Stimulated activated CD8-positive, alpha-beta memory T cell treated with anti-CD3 and anti-CD28 coated beads, Interleukin-4, amount 100 ng/mL, for 1 hour (primary cell): ENCODE measurements at regions not wholly inside any gene's neighbourhood (a gene's known extent, or its start where the extent isn't known, plus 50 kb on each side); places are given as distances from the start of the nearest gene placed in this dataset.
"Not testable (repeated sequence)": the region's sequence is repeated elsewhere in the genome, so short reads cannot be mapped to it uniquely, and the experiment has no call there.

ENCODE experiments used
- DNase-seq, 2 donors: peaks; one replicate each; pipeline ENCODE4 v3.0.0-alpha.2; 2020; ENCODE audit warnings: low read depth in 2 of 2, low spot score in 1 of 2

DNA sequence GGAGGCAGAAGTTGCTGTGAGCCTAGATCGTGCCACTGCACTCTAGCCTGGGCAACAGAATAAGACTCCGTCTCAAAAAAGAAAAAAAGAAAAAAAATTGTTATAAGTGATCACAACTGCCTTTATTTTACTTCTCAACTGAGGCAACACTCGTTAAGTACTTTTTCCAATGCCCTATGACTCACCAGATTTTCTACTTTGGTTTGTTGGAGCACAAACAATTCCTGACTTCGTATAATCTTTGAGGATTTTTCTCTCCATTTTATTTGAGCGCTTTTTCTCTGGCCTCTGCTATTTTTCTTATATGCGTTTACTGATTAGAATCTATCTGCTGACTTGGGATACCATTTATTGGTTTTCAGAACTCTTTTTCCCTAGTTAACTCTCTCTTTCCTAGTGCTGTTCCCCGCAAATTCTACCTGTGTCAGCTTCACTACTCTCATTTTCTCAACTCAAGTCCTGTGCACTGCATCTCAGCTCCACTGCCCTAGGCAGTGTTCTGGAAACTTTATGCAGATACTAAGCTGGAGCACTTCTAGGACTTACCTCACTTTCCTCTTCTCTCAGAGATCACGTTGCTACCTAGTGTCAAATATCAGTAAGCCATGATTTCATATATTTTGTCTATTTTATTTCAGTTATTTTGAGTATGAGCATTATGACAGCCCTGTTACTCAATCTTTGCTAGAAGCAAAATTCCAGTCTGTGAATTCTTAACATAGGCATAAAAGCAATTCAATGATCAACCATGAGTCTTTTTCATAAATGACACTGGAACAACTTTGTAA, 1120.1 kb upstream of the CITED2 start:
- DNase-seq: no peak

DNA sequence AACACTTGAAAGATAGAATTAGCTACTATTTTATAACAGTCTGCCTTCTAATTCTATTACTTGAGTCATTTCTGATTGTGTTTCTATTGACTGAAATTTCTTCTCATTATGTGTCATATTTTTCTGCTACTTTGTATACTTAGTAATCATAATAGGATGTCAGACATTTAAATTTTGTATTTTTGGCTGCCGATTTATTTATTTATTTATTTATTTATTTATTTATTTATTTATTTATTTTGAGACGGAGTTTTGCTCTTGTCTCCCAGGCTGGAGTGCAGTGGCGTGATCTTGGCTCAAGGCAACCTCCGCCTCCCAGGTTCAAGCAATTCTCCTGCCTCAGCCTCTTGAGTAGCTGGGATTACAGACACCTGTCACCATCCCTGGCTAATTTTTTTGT, 1119.0 kb upstream of the CITED2 start:
- not testable (repeated sequence) for DNase-seq

GRCh38 chr6:140490081-140490480, 1115.6 kb upstream of the CITED2 start:
- no peak for DNase-seq

- no peak for DNase-seq
Observed at GRCh38 chr6:140487586-140487985, 1113.1 kb upstream of the CITED2 start.

DNA sequence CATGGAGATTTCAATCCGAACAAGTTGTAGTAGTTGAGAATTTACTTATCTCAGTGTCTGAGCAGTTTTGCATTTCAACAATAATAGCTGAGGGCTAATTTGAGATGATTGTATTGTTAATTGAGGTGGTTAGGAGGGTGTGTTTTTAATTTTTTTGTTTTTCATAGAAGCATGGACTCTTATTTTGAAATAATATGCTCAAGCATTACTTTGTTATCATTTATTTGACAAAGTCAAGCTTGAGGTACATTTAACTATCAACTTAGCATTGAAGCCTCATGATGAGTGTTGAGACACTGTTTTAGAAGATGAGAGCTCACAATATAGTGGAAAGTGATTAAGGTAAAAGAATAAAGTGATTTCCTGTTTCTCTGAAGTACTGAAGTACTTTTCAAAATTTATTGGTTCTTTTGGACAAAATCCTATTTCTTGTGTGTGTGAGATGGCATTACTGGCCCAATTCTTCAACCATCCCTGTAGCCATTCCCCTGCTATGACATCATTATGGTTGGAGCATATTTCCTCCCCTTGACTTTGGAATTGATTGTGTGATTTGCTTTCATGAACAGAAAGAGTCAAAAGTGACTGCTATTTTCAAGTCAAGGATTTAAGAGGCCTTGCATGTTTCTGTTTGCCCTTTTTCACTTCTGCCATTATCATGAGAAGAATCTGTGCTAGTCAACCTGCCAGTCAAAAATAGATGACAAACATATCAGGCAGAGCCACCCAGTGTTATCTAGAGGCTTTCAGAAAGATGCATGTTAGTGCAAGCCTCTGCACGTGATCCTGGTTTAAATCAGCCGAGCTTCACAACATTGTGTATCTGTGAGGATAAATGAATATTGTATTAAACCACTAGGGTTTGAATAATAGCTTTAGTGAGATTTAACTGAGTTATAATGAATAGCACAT, 1112.3 kb upstream of the CITED2 start:
- DNase-seq: no peak

- no peak for DNase-seq
Observed at GRCh38 chr6:140485740-140486449, 1111.4 kb upstream of the CITED2 start.

DNA sequence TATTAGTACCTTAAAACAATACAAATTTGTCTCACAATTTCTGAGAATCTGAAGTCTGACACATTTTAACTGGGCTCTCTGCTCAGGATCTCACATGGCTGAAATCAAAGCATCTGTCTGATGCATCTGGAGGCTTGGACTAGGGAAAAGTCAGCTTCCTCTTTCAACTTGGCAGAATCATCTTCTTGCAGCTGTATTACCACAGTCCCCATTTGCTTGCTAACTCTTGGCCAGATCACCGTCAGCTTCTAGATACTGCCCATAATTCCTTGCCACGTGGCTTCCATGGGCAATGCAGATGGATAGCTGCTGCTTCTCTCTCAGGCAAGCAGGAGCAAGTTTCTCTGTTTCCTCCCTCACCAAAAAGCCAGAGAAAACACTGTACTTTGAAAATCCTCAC, 1106.4 kb upstream of the CITED2 start:
- DNase-seq: no peak

GRCh38 chr6:140478631-140479030, 1104.2 kb upstream of the CITED2 start:
- DNase-seq: no peak

DNA sequence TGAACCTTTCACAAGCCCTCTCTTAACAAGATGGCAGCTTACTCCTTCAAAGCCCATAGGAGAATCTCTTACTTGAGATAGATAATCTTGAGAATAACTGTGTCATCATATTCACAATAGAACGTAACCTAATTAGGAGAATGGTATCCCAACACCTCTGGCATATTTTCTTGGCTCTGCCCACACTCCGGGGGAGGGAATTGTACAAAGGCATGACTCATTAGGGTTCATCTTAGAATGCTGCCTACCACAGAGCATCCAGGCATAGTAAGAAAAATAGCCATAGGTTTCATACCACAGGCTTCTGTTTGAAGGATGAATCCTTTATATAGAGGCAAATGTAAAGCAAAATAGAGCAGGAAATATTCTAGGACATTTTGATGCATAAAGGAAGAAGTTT, 1100.6 kb upstream of the CITED2 start:
- no peak for DNase-seq

GRCh38 chr6:140464720-140465119, 1090.3 kb upstream of the CITED2 start:
- DNase-seq: no peak

- no peak for DNase-seq
Observed at GRCh38 chr6:140463312-140463710, 1088.9 kb upstream of the CITED2 start.

GRCh38 chr6:140462453-140463311, 1088.2 kb upstream of the CITED2 start:
- no peak for DNase-seq

DNA sequence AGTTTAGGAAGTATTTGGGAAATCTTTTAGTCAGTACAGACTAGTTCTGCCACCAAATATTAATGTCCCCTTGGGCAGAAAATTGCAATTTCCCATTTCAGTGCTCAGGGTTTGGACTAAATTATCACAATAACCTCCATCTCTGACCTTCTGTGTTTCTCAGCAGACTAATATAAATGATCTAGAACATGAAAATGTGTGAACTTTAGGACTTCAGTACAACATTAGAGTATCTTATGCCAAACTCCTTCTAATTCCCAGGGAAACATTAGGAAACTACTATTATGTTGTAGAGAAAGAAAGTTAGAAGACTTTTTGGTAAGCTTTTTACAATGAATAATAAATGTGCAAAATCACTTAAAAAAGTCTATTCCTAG, 1087.6 kb upstream of the CITED2 start:
- no peak for DNase-seq

- no peak for DNase-seq
Observed at GRCh38 chr6:140460267-140460666, 1085.8 kb upstream of the CITED2 start.

DNA sequence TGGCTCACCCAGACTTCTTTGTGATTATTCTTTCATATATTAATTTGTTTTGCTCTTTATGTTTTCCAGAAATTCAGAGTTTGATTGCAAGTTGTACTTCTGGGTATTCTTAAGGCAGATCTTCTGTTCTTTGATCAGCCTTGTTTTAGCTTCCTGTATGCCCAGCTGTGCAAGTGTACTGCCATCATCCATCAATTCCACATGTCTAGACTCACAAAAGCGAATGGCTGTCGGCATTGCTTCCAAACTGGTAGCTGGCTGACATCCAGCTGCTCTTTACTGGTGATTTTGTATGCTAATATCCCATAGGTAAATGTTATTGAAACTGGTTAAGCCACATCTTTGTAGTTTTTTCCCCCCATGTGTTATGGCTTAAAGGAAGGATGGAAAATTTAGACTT, 1084.8 kb upstream of the CITED2 start:
- no peak for DNase-seq

GRCh38 chr6:140446241-140446640, 1071.8 kb upstream of the CITED2 start:
- no peak for DNase-seq

DNA sequence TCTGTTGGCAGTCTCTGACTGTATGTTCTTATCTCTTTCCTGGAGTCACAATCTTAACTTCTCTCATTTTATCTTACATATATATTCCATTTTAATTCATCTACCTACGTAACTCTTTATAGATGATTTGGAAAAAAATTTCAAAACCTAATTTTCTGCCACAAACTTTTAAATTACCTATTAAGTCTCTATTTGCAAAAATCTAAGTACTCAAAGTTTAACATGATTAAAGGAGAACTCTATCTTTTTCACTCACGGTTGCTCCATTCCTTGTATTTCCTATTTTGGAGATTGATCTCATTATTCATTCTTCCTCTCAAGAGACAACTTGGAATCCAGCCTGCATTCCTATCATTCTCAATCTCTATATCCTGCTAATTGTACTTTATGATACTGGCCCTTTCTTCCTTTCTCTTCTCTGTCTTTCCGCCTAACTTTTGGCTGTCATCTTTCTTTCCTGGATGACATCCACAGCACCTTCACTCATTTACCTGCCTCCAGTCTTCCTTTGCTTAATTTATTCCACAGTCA, 1071.1 kb upstream of the CITED2 start:
- no peak for DNase-seq

DNA sequence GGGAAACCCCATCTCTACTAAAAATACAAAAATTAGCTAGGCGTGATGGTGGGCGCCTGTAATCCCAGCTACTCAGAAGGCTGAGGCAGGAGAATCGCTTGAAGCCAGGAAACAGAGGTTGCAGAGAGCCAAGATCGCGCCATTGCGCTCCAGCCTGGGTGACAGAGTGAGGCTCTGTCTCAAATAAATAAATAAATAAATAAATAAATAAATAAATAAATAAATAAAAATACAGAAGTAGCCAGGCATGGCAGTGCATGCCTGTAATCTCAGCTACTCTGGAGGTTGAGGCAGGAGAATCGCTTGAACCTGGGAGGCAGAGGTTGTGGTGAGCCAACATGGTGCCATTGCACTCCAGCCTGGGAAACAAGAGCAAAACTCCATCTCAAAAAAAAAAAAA, 1068.7 kb upstream of the CITED2 start:
- DNase-seq: not testable (repeated sequence)

GRCh38 chr6:140441256-140441655, 1066.8 kb upstream of the CITED2 start:
- DNase-seq: no peak

DNA sequence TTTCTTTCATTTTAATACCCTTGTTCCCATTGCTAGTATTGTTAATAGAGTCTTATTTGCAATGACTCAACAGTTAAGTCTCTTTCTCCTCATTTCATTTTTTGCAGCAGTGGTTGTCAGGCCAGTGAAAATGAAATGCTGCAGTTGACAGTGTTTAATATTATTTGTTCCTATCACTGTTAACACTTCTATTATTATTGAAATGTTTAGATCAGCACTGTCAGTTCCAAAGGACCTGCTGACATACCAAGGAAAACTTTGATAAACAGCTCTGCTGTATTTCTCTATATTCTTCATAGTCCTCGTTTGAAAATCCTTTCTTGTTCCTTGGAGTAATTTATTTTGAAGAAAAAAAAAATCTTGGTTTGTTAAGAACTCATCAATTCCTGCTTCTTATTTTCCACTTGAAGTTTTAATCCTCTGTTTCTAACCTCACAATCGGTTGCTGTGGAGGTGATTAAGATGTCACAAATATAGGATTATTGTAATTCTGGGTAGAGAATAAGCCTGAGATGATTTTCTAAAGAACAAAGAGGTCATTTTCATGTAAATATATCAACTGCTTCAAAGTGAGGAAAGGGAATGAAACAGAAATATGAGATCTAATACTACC, 1065.9 kb upstream of the CITED2 start:
- no peak for DNase-seq
